ENCODE measurements at regions not wholly inside any gene's neighbourhood (a gene's known extent, or its start where the extent isn't known, plus 50 kb on each side); places are given as distances from the start of the nearest gene placed in this dataset.
A peak's percentile ranks its signal among the peaks of the same experiment; 100 is the strongest.

GRCh38 chr14:44317441-44317746, 189.7 kb downstream of the FSCB start (continued):
- TF ChIP-seq EHF (CRISPR knock-in tag; IDR thresholded peaks at IDR 0.05) (no peak), JUN (IDR thresholded peaks at IDR 0.05) (no peak)

- CTCF ChIA-PET, result interaction anchor here (1.1 kb wide), 1 partner anchor 35 kb away, joined by 3 read pairs; no protein-coding TSS in a partner anchor
- peak; percentile 97 for FAIRE-seq
- H3K4me1 ChIP-seq, result peaks cover 12% of the 10 kb centered on the region; the same call in 2 of the 3 replicates
- peak overlapping the region; percentile 46 to 75 for H3K27ac ChIP-seq
- 20% methylated on average over 7 of the region's 7 CpGs for WGBS (ENCODE audit: missing lambda C conversion rate)
- POLR2A ChIA-PET, result no interaction called here
- H3K4me2 ChIP-seq, result peak overlapping the region; percentile 58
- peak; percentile 68 to 92 for DNase-seq (ENCODE audit: low read depth in 1 of 2, low spot score in 1 of 2)
- no peak for TF ChIP-seq ATOH8 (CRISPR knock-in tag; IDR thresholded peaks at IDR 0.05; ENCODE audit: low read depth)
- TF ChIP-seq KDM5A (IDR thresholded peaks at IDR 0.05), result no peak
- no peak for TF ChIP-seq CTCF (IDR thresholded peaks at IDR 0.05)
- TF ChIP-seq JUNB (IDR thresholded peaks at IDR 0.05), result peak; percentile 99
- peak; percentile 99 for TF ChIP-seq FOSL2 (IDR thresholded peaks at IDR 0.05)
- peak; percentile 100 for TF ChIP-seq FOSL2 (CRISPR knock-in tag; IDR thresholded peaks at IDR 0.05)
- no peak for TF ChIP-seq RNF2 (IDR thresholded peaks at IDR 0.05; ENCODE audit: borderline replicate concordance, low read depth)
- TF ChIP-seq E2F6 (IDR thresholded peaks at IDR 0.05; ENCODE audit: borderline replicate concordance, low read depth), result peak; percentile 64; the same call in 1 of the 2 replicates
- no peak for TF ChIP-seq MYC (IDR thresholded peaks at IDR 0.05; ENCODE audit: borderline replicate concordance, low read length)
- TF ChIP-seq CEBPB (IDR thresholded peaks at IDR 0.05), result peak in 1 of 2 experiments; percentile 10; a peak in 1 of 4 replicates
- peak; percentile 33 to 73; a peak in 3 of 5 replicates for TF ChIP-seq JUN (IDR thresholded peaks at IDR 0.05)
- peak; percentile 86 for TF ChIP-seq MAX (IDR thresholded peaks at IDR 0.05)
- peak; percentile 84; the same call in 1 of the 2 replicates for TF ChIP-seq GATA3 (IDR thresholded peaks at IDR 0.05; ENCODE audit: borderline replicate concordance)
- TF ChIP-seq BCL3 (IDR thresholded peaks at IDR 0.05), result peak; percentile 33; the same call in 1 of the 3 replicates
- ATAC-seq, result peak; percentile 100
- H3K4me3 ChIP-seq, result no peak overlapping the region
- peaks cover 4% of the 10 kb centered on the region; the same call in 1 of the 3 replicates for H3K9me3 ChIP-seq
Observed at GRCh38 chr14:44316647-44317440, 190.2 kb downstream of the FSCB start.

- CTCF ChIA-PET, result no interaction called here
- Histone ChIP-seq H3K4me3 (no peak overlapping the region), H3K4me2 (no peak overlapping the region), H3K27ac (no peak overlapping the region), H3K9me3 (no peaks in the 10 kb centered on the region), H3K4me1 (no peaks in the 10 kb centered on the region)
- DNase-seq (ENCODE audit: low read depth in 1 of 2, low spot score in 1 of 2), result no peak
- POLR2A ChIA-PET, result no interaction called here
- WGBS (ENCODE audit: missing lambda C conversion rate), result 87% methylated on average over 1 of the region's 1 CpG
- no peak for ATAC-seq
- FAIRE-seq, result no peak
- TF ChIP-seq EP300 (IDR thresholded peaks at IDR 0.05) (no peak), REST (IDR thresholded peaks at IDR 0.05) (no peak), HOXB5 (CRISPR knock-in tag; IDR thresholded peaks at IDR 0.05) (no peak), RAD21 (conservative IDR thresholded peaks at IDR 0.05 in 1 of 2, IDR thresholded peaks at IDR 0.05 in 1 of 2) (no peak), CBX2 (IDR thresholded peaks at IDR 0.05; ENCODE audit: borderline replicate concordance, low read depth) (no peak), NR3C1 (IDR thresholded peaks at IDR 0.05) (no peak), TP53 (CRISPR knock-in tag; IDR thresholded peaks at IDR 0.05) (no peak), HOXA7 (CRISPR knock-in tag; IDR thresholded peaks at IDR 0.05) (no peak), HEYL (CRISPR knock-in tag; IDR thresholded peaks at IDR 0.05) (no peak), CBX8 (IDR thresholded peaks at IDR 0.05) (no peak), CEBPB (IDR thresholded peaks at IDR 0.05) (no peak), ZSCAN20 (CRISPR knock-in tag; IDR thresholded peaks at IDR 0.05) (no peak), ZFP36 (IDR thresholded peaks at IDR 0.05; ENCODE audit: borderline replicate concordance, partially characterized antibody) (no peak), FOSL2 (IDR thresholded peaks at IDR 0.05) (no peak), FOSL2 (CRISPR knock-in tag; IDR thresholded peaks at IDR 0.05) (no peak), BHLHE40 (IDR thresholded peaks at IDR 0.05; ENCODE audit: low read depth, low read length) (no peak)
Observed at GRCh38 chr14:44309331-44309730, 197.8 kb downstream of the FSCB start.
